Stimulated activated naive CD8-positive, alpha-beta T cell treated with anti-CD3 and anti-CD28 coated beads, Interleukin-15, amount 100 ng/mL, for 72 hours (primary cell): ENCODE measurements at regions not wholly inside any gene's neighbourhood (a gene's known extent, or its start where the extent isn't known, plus 50 kb on each side); places are given as distances from the start of the nearest gene placed in this dataset.
"Not testable (repeated sequence)": the region's sequence is repeated elsewhere in the genome, so short reads cannot be mapped to it uniquely, and the experiment has no call there.

Experiments used
- ATAC-seq: fragments of 150-1000 bp; cut with Tn5 transposase; 2 replicates; pipeline ENCODE4 v1.10.0; 2021; ENCODE audit warnings: mild to moderate bottlenecking, moderate library complexity
- DNase-seq, 2 donors: peaks; one replicate each; pipeline ENCODE4 v3.0.0; 2021 to 2022
- H3K27ac Mint-ChIP-seq, 2 donors: one replicate each; pipeline ENCODE4 v1.8.0; 2022; ENCODE audit warnings: mild to moderate bottlenecking in 2 of 2, mixed read lengths in 2 of 2, moderate library complexity in 2 of 2
- H3K27me3 Mint-ChIP-seq: one replicate; pipeline ENCODE4 v1.8.0; 2022; ENCODE audit warnings: mixed read lengths
- H3K4me1 Mint-ChIP-seq: one replicate; pipeline ENCODE4 v1.8.0; 2022; ENCODE audit warnings: mild to moderate bottlenecking, mixed read lengths
- H3K4me3 Mint-ChIP-seq, 2 donors: one replicate each; pipeline ENCODE4 v1.8.0; 2022; ENCODE audit warnings: mild to moderate bottlenecking in 2 of 2, mixed read lengths in 2 of 2, moderate library complexity in 1 of 2
- H3K9me3 Mint-ChIP-seq, 2 donors: one replicate each; pipeline ENCODE4 v1.8.0; 2022; ENCODE audit warnings: mixed read lengths in 2 of 2

GRCh38 chr1:229141689-229142377 lies 129.1 kb upstream of the RAB4A start:
- Mint-ChIP-seq H3K27ac (no peak overlapping the region), H3K27me3 (peaks cover 14% of the 10 kb centered on the region), H3K4me1 (peaks cover 9% of the 10 kb centered on the region), H3K4me3 (no peak overlapping the region), H3K9me3 (no peaks in the 10 kb centered on the region)
- no peak for DNase-seq
- no peak for ATAC-seq

DNA sequence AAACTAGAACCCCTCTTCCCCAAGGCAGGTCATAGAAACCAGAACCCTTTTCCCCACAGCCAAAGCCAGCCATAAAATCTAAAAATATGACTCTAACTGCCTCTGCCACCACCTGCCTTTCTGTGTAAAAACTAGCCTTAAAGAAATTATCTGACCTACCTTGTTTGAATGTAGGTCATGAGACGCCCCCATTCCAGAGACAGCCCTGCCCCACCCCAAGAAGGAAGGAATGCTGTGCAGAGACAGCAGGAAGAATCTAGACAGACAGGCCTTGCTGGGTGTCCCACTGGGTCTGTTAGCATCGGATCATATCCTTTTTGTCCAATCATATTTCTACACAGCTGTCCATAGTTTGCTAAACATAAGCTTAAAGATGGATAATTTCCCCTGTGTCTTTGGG lies 128.4 kb upstream of the RAB4A start:
- H3K27me3 Mint-ChIP-seq = peaks cover 21% of the 10 kb centered on the region
- DNase-seq (no peak), ATAC-seq (no peak)
- H3K4me1 Mint-ChIP-seq = peaks cover 3% of the 10 kb centered on the region
- H3K9me3 Mint-ChIP-seq = no peaks in the 10 kb centered on the region
- H3K4me3 Mint-ChIP-seq = no peak overlapping the region
- no peak overlapping the region for H3K27ac Mint-ChIP-seq

GRCh38 chr1:229146647-229147046 lies 124.3 kb upstream of the RAB4A start:
- H3K27ac Mint-ChIP-seq = peak overlapping the region in 1 of 2 donors; percentile 16
- no peak overlapping the region for H3K4me3 Mint-ChIP-seq
- ATAC-seq (no peak), DNase-seq (no peak)
- H3K9me3 Mint-ChIP-seq = no peaks in the 10 kb centered on the region
- no peaks in the 10 kb centered on the region for H3K4me1 Mint-ChIP-seq
- H3K27me3 Mint-ChIP-seq = peaks cover 27% of the 10 kb centered on the region

GRCh38 chr1:229147072-229147471 lies 123.8 kb upstream of the RAB4A start:
- no peak for ATAC-seq
- no peak for DNase-seq
- H3K4me3 Mint-ChIP-seq = no peak overlapping the region
- H3K27me3 Mint-ChIP-seq = peaks cover 27% of the 10 kb centered on the region
- no peaks in the 10 kb centered on the region for H3K9me3 Mint-ChIP-seq
- H3K27ac Mint-ChIP-seq = no peak overlapping the region
- no peaks in the 10 kb centered on the region for H3K4me1 Mint-ChIP-seq

DNA sequence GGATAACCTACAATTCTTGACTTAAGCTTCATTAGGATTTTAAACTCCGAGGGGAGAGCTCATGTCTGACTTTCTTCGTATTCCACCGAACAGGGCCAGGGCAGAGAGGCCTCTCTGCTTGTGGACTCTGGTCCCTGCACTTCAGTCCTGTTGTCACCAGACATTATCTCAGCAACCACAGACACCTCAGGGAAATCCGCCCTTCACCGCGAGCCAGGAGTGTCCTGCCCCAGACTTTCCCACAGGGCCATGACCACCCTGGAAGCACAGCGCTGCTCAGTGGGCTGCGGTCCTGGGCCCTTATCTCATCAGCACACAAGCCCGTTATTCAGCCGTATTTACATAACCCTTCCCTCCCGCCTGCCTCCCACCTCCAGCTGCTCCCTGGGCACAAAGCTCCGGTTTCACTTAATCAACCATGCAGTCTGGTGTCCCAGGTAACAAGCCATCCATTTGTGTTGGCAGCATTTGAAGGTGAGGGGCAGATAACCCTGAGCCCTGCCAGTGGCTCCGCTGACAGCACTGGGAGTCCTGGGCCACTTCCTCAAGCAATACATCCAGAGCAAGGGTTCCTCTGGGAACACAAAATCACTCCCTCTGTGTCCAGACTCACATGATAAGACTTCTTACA lies 122.8 kb upstream of the RAB4A start:
- no peaks in the 10 kb centered on the region for H3K4me1 Mint-ChIP-seq
- H3K4me3 Mint-ChIP-seq = no peak overlapping the region
- H3K9me3 Mint-ChIP-seq = no peaks in the 10 kb centered on the region
- DNase-seq = no peak
- ATAC-seq = no peak
- peaks cover 27% of the 10 kb centered on the region for H3K27me3 Mint-ChIP-seq
- H3K27ac Mint-ChIP-seq = no peak overlapping the region

- Mint-ChIP-seq H3K4me3 (no peak overlapping the region), H3K27me3 (peaks cover 27% of the 10 kb centered on the region), H3K4me1 (peaks cover 5% of the 10 kb centered on the region), H3K9me3 (no peaks in the 10 kb centered on the region), H3K27ac (no peak overlapping the region)
- DNase-seq = no peak
- ATAC-seq = peak; percentile 31
Measured at GRCh38 chr1:229148743-229149142, 122.2 kb upstream of the RAB4A start.

GRCh38 chr1:229149435-229149834 lies 121.5 kb upstream of the RAB4A start:
- Mint-ChIP-seq H3K4me1 (peaks cover 7% of the 10 kb centered on the region), H3K27me3 (peaks cover 27% of the 10 kb centered on the region), H3K27ac (no peak overlapping the region), H3K9me3 (no peaks in the 10 kb centered on the region), H3K4me3 (no peak overlapping the region)
- no peak for DNase-seq
- peak; percentile 43 for ATAC-seq

GRCh38 chr1:229150518-229150917 lies 120.4 kb upstream of the RAB4A start:
- H3K4me3 Mint-ChIP-seq = no peak overlapping the region
- no peak overlapping the region for H3K27ac Mint-ChIP-seq

DNA sequence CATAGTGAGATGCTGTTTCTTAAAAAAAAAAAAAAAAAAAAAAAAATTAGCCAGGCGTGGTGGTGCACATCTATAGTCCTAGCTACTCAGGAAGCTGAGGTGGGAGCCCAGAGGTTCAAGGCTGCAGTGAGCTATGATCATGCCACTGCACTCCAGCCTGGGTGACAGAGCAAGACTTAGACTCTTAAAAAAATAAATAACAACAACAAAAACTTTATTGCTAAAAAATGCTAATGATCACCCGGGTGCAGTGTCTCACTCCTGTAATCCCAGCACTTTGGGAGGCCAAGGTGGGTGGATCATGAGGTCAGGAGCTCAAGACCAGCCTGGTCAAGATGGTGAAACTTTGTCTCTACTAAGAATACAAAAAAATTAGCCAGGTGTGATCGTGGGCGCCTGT lies 119.5 kb upstream of the RAB4A start:
- Mint-ChIP-seq H3K4me1 (peaks cover 22% of the 10 kb centered on the region), H3K27me3 (peaks cover 17% of the 10 kb centered on the region)
- H3K4me3 Mint-ChIP-seq, DNase-seq, H3K9me3 Mint-ChIP-seq, ATAC-seq, H3K27ac Mint-ChIP-seq: not testable (repeated sequence)

More at GRCh38 chr1:229150518-229150917, 120.4 kb upstream of the RAB4A start:
- Mint-ChIP-seq H3K27me3 (peaks cover 26% of the 10 kb centered on the region), H3K9me3 (no peaks in the 10 kb centered on the region), H3K4me1 (peaks cover 18% of the 10 kb centered on the region)
- ATAC-seq (no peak), DNase-seq (no peak)

DNA sequence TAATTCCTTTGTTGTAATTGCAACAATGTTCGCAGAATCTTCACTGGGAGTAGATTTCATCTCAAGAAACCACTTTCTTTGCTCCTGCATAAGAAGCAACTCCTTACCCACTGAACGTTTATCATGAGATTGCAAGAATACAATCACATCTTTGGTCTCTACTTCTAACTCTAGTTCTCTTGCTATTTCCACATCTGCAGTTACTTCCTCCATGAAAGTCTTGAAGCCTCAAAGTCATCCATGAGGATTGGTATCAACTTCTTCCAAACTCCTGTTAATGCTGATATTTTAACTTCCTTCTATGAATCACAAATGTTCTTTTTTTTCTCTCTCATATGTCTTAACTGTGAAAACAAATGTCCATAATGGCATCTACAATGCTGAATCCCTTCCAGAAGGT lies 118.6 kb upstream of the RAB4A start:
- no peak overlapping the region for H3K4me3 Mint-ChIP-seq
- DNase-seq = no peak
- no peak overlapping the region for H3K27ac Mint-ChIP-seq
- peaks cover 22% of the 10 kb centered on the region for H3K4me1 Mint-ChIP-seq
- H3K9me3 Mint-ChIP-seq = no peaks in the 10 kb centered on the region
- peaks cover 8% of the 10 kb centered on the region for H3K27me3 Mint-ChIP-seq
- ATAC-seq = no peak

DNA sequence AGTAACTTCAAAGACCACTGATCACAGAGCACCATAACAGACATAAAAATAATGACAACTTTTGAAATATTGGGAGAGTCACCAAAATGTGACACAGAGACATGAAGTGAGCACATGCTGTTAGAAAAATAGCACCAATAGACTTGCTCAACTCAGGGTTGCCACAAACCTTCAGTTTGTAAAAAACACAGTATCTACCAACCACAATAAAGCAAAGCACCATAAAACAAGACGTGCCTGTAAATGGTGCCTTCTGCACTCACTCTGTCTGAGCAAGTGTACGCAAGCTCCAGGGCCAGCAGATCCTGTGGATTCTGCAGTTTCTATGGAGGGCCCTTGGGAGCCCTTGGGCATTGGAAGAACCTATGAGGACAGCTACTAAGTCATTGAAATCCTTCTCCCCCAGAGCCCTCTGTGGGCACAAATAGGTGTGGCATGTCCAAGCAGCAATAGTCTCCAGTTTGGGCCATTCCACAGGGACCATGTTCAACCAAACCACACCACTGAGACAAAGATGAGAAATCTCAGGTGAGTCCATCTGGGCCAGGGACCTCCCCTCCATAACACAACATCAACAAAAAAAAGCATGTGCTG lies 116.9 kb upstream of the RAB4A start:
- Mint-ChIP-seq H3K27me3 (no peaks in the 10 kb centered on the region), H3K4me1 (peaks cover 22% of the 10 kb centered on the region), H3K27ac (no peak overlapping the region), H3K9me3 (no peaks in the 10 kb centered on the region), H3K4me3 (no peak overlapping the region)
- DNase-seq (no peak), ATAC-seq (no peak)

- H3K27ac Mint-ChIP-seq = no peak overlapping the region
Measured at GRCh38 chr1:229154811-229155210, 116.1 kb upstream of the RAB4A start.

DNA sequence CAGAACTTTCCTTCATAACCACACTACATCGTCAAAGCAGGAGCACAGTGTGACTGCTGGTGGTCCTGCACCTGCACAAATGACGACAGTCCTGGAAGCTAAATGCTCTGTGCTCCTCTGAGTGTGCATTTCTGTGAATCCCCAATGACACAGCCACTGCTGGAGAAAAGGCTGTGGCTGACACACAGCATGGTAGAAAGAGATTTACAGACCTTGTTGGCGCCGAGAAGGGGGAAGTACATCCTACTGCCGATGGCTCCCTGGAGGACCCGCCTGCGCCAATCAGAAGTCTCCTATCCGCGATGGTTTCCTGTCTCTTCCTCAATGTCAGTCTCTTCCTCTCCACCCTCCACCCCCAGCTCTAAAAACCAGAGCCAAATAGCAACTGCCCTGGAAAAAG lies 115.4 kb upstream of the RAB4A start:
- Mint-ChIP-seq H3K27me3 (no peaks in the 10 kb centered on the region), H3K27ac (no peak overlapping the region), H3K4me1 (peaks cover 22% of the 10 kb centered on the region), H3K4me3 (peak overlapping the region; percentile 52 to 54), H3K9me3 (no peaks in the 10 kb centered on the region)
- DNase-seq (peak in 1 of 2 donors; percentile 25), ATAC-seq (peak; percentile 72)

More at GRCh38 chr1:229154811-229155210, 116.1 kb upstream of the RAB4A start:
- no peak overlapping the region for H3K4me3 Mint-ChIP-seq
- no peaks in the 10 kb centered on the region for H3K27me3 Mint-ChIP-seq
- no peaks in the 10 kb centered on the region for H3K9me3 Mint-ChIP-seq
- no peak for ATAC-seq
- DNase-seq = no peak
- H3K4me1 Mint-ChIP-seq = peaks cover 22% of the 10 kb centered on the region

GRCh38 chr1:229156872-229157271 lies 114.0 kb upstream of the RAB4A start:
- peak; percentile 28 for ATAC-seq
- Mint-ChIP-seq H3K27me3 (no peaks in the 10 kb centered on the region), H3K9me3 (no peaks in the 10 kb centered on the region), H3K4me3 (no peak overlapping the region), H3K27ac (peak overlapping the region in 1 of 2 donors; percentile 18), H3K4me1 (peaks cover 22% of the 10 kb centered on the region)
- DNase-seq = no peak

DNA sequence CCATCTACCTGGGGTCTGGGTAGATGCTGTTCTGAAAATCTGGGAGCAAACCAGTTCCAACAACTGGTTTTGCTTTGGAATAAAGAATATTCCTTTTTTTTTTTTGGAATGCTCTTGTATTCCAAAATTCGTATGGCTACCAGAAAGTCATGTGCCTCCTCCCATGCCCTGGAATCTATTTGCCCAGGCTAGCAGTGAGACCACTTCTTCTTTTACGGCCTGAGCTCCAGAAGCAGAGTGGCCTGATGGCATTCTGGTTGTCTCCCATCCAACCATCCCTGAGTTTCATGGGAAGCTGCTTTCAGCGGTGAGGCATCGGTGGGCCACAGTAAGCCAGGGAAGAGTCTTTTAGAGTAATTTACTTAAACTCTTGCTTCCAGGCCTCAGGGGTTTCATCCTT lies 113.4 kb upstream of the RAB4A start:
- Mint-ChIP-seq H3K4me3 (no peak overlapping the region), H3K4me1 (peaks cover 22% of the 10 kb centered on the region), H3K27ac (peak overlapping the region in 1 of 2 donors; percentile 23), H3K27me3 (no peaks in the 10 kb centered on the region), H3K9me3 (no peaks in the 10 kb centered on the region)
- DNase-seq (no peak), ATAC-seq (no peak)

DNA sequence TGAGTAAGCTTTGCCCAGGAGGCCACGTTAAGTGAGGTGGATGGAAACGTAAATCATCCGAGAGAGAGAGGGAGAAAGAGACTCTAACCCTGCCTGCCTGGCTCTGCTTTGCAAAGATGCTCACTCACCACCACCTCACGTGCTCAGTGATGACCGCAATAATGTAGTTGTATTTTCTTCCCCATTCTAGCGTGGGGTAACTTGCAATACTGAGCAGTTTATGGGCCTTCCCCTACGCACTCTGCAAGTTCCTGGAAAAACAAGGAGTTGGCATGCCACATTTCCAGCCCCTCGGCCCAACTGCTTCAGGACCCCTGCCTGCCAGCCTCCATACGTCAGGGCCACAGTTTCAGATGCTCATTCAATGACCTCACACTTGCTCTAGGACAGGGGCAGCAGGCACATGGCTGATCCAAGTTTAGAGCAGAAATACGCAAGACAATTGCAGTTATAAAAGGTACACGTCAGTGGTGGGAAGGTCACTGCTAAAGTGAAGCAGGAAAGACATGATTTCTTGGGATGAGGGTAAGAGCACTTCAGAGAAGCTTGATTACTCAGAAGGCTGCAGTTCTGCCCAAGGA lies 112.5 kb upstream of the RAB4A start:
- no peak overlapping the region for H3K27ac Mint-ChIP-seq
- no peak for DNase-seq
- H3K4me3 Mint-ChIP-seq = no peak overlapping the region

More for the DNA sequence above, 112.5 kb upstream of the RAB4A start:
- Mint-ChIP-seq H3K9me3 (no peaks in the 10 kb centered on the region), H3K27me3 (no peaks in the 10 kb centered on the region), H3K4me1 (peaks cover 20% of the 10 kb centered on the region)
- no peak for ATAC-seq
